ENCODE measurements at regions not wholly inside any gene's neighbourhood (a gene's known extent, or its start where the extent isn't known, plus 50 kb on each side); places are given as distances from the start of the nearest gene placed in this dataset.
"Not testable (repeated sequence)": the region's sequence is repeated elsewhere in the genome, so short reads cannot be mapped to it uniquely, and the experiment has no call there.

- H3K27ac Mint-ChIP-seq (ENCODE audit: unreplicated experiment); H3K4me3 Mint-ChIP-seq (ENCODE audit: unreplicated experiment); H3K36me3 Mint-ChIP-seq (ENCODE audit: low read depth); H3K27me3 Mint-ChIP-seq (ENCODE audit: low read depth); H3K9me3 Mint-ChIP-seq (ENCODE audit: low read depth); H3K4me1 Mint-ChIP-seq (ENCODE audit: low read depth): not testable (repeated sequence)
- DNase-seq (ENCODE audit: low spot score), result peak; percentile 44
These were observed 5423.2 kb upstream of the TPTE start for GRCh38 chr21:5098010-5098743.

DNA sequence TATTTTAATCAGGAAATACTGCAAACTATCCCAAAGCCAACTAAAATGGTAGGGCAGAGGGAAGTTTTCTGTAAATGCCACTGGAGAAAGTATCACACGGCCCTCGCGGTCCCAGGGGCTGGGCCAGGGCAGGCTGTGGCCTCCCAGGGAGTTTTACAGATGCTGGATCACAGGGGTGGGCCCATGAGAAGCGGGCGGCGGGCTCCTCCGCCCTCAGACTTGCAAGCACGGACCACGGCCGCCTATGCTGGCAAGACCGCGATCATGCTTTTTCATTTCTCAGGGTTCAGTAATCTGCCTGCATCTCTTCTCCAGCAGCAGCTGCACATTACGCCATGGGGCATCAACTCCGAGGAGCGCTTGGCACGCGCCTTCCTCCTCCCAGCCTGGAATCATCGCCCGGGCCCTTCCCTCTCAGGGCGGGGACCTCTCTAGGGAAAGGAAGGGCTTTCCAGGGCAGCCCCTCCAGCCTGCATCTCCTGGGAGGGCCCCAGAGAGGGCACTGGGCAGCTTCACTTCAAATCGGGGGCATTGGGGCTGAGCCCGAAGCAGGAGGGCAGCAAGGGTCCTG lies 5420.7 kb upstream of the TPTE start:
- H3K4me1 Mint-ChIP-seq (ENCODE audit: low read depth); H3K36me3 Mint-ChIP-seq (ENCODE audit: low read depth); H3K4me3 Mint-ChIP-seq (ENCODE audit: unreplicated experiment); DNase-seq (ENCODE audit: low spot score); H3K27ac Mint-ChIP-seq (ENCODE audit: unreplicated experiment); H3K27me3 Mint-ChIP-seq (ENCODE audit: low read depth); H3K9me3 Mint-ChIP-seq (ENCODE audit: low read depth): not testable (repeated sequence)

- H3K4me1 Mint-ChIP-seq (ENCODE audit: low read depth); H3K4me3 Mint-ChIP-seq (ENCODE audit: unreplicated experiment); H3K36me3 Mint-ChIP-seq (ENCODE audit: low read depth); H3K9me3 Mint-ChIP-seq (ENCODE audit: low read depth); H3K27ac Mint-ChIP-seq (ENCODE audit: unreplicated experiment); H3K27me3 Mint-ChIP-seq (ENCODE audit: low read depth): not testable (repeated sequence)
- peak; percentile 18 for DNase-seq (ENCODE audit: low spot score)
These were observed 5419.6 kb upstream of the TPTE start for GRCh38 chr21:5101749-5102148.

GRCh38 chr21:5103880-5104561 lies 5417.4 kb upstream of the TPTE start:
- H3K4me3 Mint-ChIP-seq (ENCODE audit: unreplicated experiment); H3K9me3 Mint-ChIP-seq (ENCODE audit: low read depth); H3K27ac Mint-ChIP-seq (ENCODE audit: unreplicated experiment); H3K36me3 Mint-ChIP-seq (ENCODE audit: low read depth); H3K27me3 Mint-ChIP-seq (ENCODE audit: low read depth); H3K4me1 Mint-ChIP-seq (ENCODE audit: low read depth): not testable (repeated sequence)
- peak; percentile 6 for DNase-seq (ENCODE audit: low spot score)

GRCh38 chr21:5104562-5104928 lies 5416.8 kb upstream of the TPTE start:
- H3K36me3 Mint-ChIP-seq (ENCODE audit: low read depth); H3K4me1 Mint-ChIP-seq (ENCODE audit: low read depth); H3K27ac Mint-ChIP-seq (ENCODE audit: unreplicated experiment); H3K27me3 Mint-ChIP-seq (ENCODE audit: low read depth); H3K4me3 Mint-ChIP-seq (ENCODE audit: unreplicated experiment); H3K9me3 Mint-ChIP-seq (ENCODE audit: low read depth): not testable (repeated sequence)
- DNase-seq (ENCODE audit: low spot score), result peak; percentile 32

- DNase-seq (ENCODE audit: low spot score), result peak; percentile 29
- H3K4me1 Mint-ChIP-seq (ENCODE audit: low read depth); H3K4me3 Mint-ChIP-seq (ENCODE audit: unreplicated experiment); H3K27ac Mint-ChIP-seq (ENCODE audit: unreplicated experiment); H3K9me3 Mint-ChIP-seq (ENCODE audit: low read depth); H3K27me3 Mint-ChIP-seq (ENCODE audit: low read depth); H3K36me3 Mint-ChIP-seq (ENCODE audit: low read depth): not testable (repeated sequence)
These were observed 5415.3 kb upstream of the TPTE start for GRCh38 chr21:5105939-5106708.

GRCh38 chr21:5106767-5107464 lies 5414.5 kb upstream of the TPTE start:
- not testable (repeated sequence) for H3K9me3 Mint-ChIP-seq (ENCODE audit: low read depth); H3K4me1 Mint-ChIP-seq (ENCODE audit: low read depth); H3K27me3 Mint-ChIP-seq (ENCODE audit: low read depth); H3K36me3 Mint-ChIP-seq (ENCODE audit: low read depth); H3K4me3 Mint-ChIP-seq (ENCODE audit: unreplicated experiment)
- peak overlapping the region; percentile 51 for H3K27ac Mint-ChIP-seq (ENCODE audit: unreplicated experiment)
- peak; percentile 32 for DNase-seq (ENCODE audit: low spot score)

DNA sequence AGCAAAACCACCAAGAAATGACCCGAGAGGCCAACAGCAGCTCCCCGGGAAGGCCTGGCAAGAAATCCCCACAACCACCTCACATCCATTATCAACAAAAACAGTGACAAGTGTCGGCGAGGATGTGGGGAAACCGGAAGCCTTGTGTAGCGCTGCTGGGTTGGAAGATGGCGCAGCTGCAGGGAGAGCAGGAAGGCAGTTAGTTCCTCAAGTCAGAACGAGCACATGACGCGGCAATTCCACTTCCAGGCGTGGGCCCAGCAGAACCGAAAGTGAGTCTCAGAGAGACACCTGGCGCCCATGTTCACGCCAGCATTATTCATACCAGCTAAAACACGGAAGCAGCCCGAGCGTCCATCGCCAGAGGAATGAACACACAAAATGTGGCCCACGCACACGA lies 5413.7 kb upstream of the TPTE start:
- not testable (repeated sequence) for H3K36me3 Mint-ChIP-seq (ENCODE audit: low read depth); H3K27ac Mint-ChIP-seq (ENCODE audit: unreplicated experiment); H3K4me3 Mint-ChIP-seq (ENCODE audit: unreplicated experiment); H3K9me3 Mint-ChIP-seq (ENCODE audit: low read depth); H3K27me3 Mint-ChIP-seq (ENCODE audit: low read depth); DNase-seq (ENCODE audit: low spot score); H3K4me1 Mint-ChIP-seq (ENCODE audit: low read depth)

- H3K27me3 Mint-ChIP-seq (ENCODE audit: low read depth); H3K36me3 Mint-ChIP-seq (ENCODE audit: low read depth); H3K4me1 Mint-ChIP-seq (ENCODE audit: low read depth); H3K27ac Mint-ChIP-seq (ENCODE audit: unreplicated experiment); H3K9me3 Mint-ChIP-seq (ENCODE audit: low read depth); H3K4me3 Mint-ChIP-seq (ENCODE audit: unreplicated experiment): not testable (repeated sequence)
- DNase-seq (ENCODE audit: low spot score), result peak; percentile 4
These were observed 5413.2 kb upstream of the TPTE start for GRCh38 chr21:5108048-5108775.

DNA sequence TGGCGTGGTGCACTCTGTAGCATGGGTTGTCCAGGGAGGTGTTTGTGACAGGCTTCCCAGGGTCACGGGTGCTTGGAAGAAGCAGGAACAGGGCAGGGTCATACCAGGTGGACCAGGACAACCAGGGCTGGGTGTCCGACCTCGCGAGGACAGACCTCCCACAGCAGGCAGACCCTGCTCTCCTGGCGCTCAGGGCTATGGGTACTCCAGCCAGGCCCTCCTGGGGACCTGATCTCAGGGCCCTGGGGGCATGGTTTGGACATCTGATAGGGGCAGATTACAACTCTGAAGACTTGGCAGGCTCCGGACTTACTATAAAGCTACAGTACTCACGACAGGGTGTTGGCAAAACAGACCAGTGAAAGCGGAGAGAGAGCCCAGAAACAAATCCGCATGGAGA lies 5410.2 kb upstream of the TPTE start:
- not testable (repeated sequence) for H3K27ac Mint-ChIP-seq (ENCODE audit: unreplicated experiment); H3K4me3 Mint-ChIP-seq (ENCODE audit: unreplicated experiment); H3K36me3 Mint-ChIP-seq (ENCODE audit: low read depth); H3K27me3 Mint-ChIP-seq (ENCODE audit: low read depth); H3K4me1 Mint-ChIP-seq (ENCODE audit: low read depth); H3K9me3 Mint-ChIP-seq (ENCODE audit: low read depth)
- DNase-seq (ENCODE audit: low spot score), result peak; percentile 65

- H3K36me3 Mint-ChIP-seq (ENCODE audit: low read depth); H3K27ac Mint-ChIP-seq (ENCODE audit: unreplicated experiment); H3K9me3 Mint-ChIP-seq (ENCODE audit: low read depth); H3K27me3 Mint-ChIP-seq (ENCODE audit: low read depth); H3K4me3 Mint-ChIP-seq (ENCODE audit: unreplicated experiment); DNase-seq (ENCODE audit: low spot score); H3K4me1 Mint-ChIP-seq (ENCODE audit: low read depth): not testable (repeated sequence)
These were observed 5408.3 kb upstream of the TPTE start for GRCh38 chr21:5113092-5113491.

Measured in chondrocyte (in vitro differentiated cells).